ENCODE measurements at regions not wholly inside any gene's neighbourhood (a gene's known extent, or its start where the extent isn't known, plus 50 kb on each side); places are given as distances from the start of the nearest gene placed in this dataset.
"Not testable (repeated sequence)": the region's sequence is repeated elsewhere in the genome, so short reads cannot be mapped to it uniquely, and the experiment has no call there.

- Histone ChIP-seq H3K23ac (ENCODE audit: low read length) (no peak overlapping the region), H2BK15ac (replicated peaks; ENCODE audit: low read depth) (no peak overlapping the region), H2BK5ac (ENCODE audit: low read length) (no peak overlapping the region), H3K79me2 (ENCODE audit: control insufficient read depth, insufficient read depth, low read length) (no peaks in the 10 kb centered on the region), H3K18ac (ENCODE audit: low read length) (no peak overlapping the region), H3K4me2 (ENCODE audit: low read length) (no peak overlapping the region), H3K9ac (ENCODE audit: low read length) (no peak overlapping the region), H2AK5ac (ENCODE audit: low read length) (no peak overlapping the region), H3K27me3 (ENCODE audit: insufficient read depth, low read length, poor library complexity) (no peaks in the 10 kb centered on the region), H3K56ac (ENCODE audit: low read length) (no peak overlapping the region), H4K8ac (ENCODE audit: low read depth, low read length) (no peak overlapping the region), H2BK120ac (ENCODE audit: low read depth, low read length) (no peak overlapping the region), H4K5ac (ENCODE audit: low read length) (no peak overlapping the region), H3K4me1 (ENCODE audit: control insufficient read depth, low read depth, low read length) (no peaks in the 10 kb centered on the region), H3K27ac (ENCODE audit: low read depth, low read length) (no peak overlapping the region), H3K79me1 (ENCODE audit: low read length) (no peaks in the 10 kb centered on the region), H3K4me3 (ENCODE audit: low read length) (no peak overlapping the region), H3K4ac (ENCODE audit: low read depth, low read length) (no peak overlapping the region), H3K36me3 (ENCODE audit: control insufficient read depth, insufficient read depth, low read length) (no peaks in the 10 kb centered on the region)
- no CpG with 5 or more reads among the region's 4 CpGs for WGBS (ENCODE audit: extremely low coverage, insufficient coverage, low lambda C conversion rate)
- DNase-seq = peak; percentile 59
Observed at GRCh38 chr5:118115791-118116190, 872.6 kb downstream of the DTWD2 start.

GRCh38 chr5:118111956-118112355 is 876.4 kb downstream of the DTWD2 start:
- no peak overlapping the region for H2BK5ac ChIP-seq (ENCODE audit: low read length)
- H3K4me1 ChIP-seq (ENCODE audit: control insufficient read depth, low read depth, low read length) = no peaks in the 10 kb centered on the region
- DNase-seq = peak; percentile 50
- no peak overlapping the region for H3K23ac ChIP-seq (ENCODE audit: low read length)
- no peaks in the 10 kb centered on the region for H3K27me3 ChIP-seq (ENCODE audit: insufficient read depth, low read length, poor library complexity)
- H3K79me1 ChIP-seq (ENCODE audit: low read length) = no peaks in the 10 kb centered on the region
- no peak overlapping the region for H3K4ac ChIP-seq (ENCODE audit: low read depth, low read length)
- H2AK5ac ChIP-seq (ENCODE audit: low read length) = no peak overlapping the region
- no peak overlapping the region for H2BK120ac ChIP-seq (ENCODE audit: low read depth, low read length)
- H3K4me2 ChIP-seq (ENCODE audit: low read length) = no peak overlapping the region
- no peaks in the 10 kb centered on the region for H3K79me2 ChIP-seq (ENCODE audit: control insufficient read depth, insufficient read depth, low read length)
- H2BK15ac ChIP-seq (replicated peaks; ENCODE audit: low read depth) = no peak overlapping the region
- H4K5ac ChIP-seq (ENCODE audit: low read length) = no peak overlapping the region
- no CpG with 5 or more reads among the region's 5 CpGs for WGBS (ENCODE audit: extremely low coverage, insufficient coverage, low lambda C conversion rate)
- H3K56ac ChIP-seq (ENCODE audit: low read length) = no peak overlapping the region
- no peak overlapping the region for H3K27ac ChIP-seq (ENCODE audit: low read depth, low read length)
- H3K9ac ChIP-seq (ENCODE audit: low read length) = no peak overlapping the region
- H3K4me3 ChIP-seq (ENCODE audit: low read length) = no peak overlapping the region
- no peaks in the 10 kb centered on the region for H3K36me3 ChIP-seq (ENCODE audit: control insufficient read depth, insufficient read depth, low read length)
- H3K18ac ChIP-seq (ENCODE audit: low read length) = no peak overlapping the region
- H4K8ac ChIP-seq (ENCODE audit: low read depth, low read length) = no peak overlapping the region

GRCh38 chr5:118107246-118107645 is 881.1 kb downstream of the DTWD2 start:
- H3K56ac ChIP-seq (ENCODE audit: low read length); H3K4me1 ChIP-seq (ENCODE audit: control insufficient read depth, low read depth, low read length); H3K27me3 ChIP-seq (ENCODE audit: insufficient read depth, low read length, poor library complexity); H3K79me2 ChIP-seq (ENCODE audit: control insufficient read depth, insufficient read depth, low read length); H3K23ac ChIP-seq (ENCODE audit: low read length); H4K5ac ChIP-seq (ENCODE audit: low read length); H3K4me2 ChIP-seq (ENCODE audit: low read length); H2BK5ac ChIP-seq (ENCODE audit: low read length); H3K4ac ChIP-seq (ENCODE audit: low read depth, low read length); H3K9ac ChIP-seq (ENCODE audit: low read length); H3K79me1 ChIP-seq (ENCODE audit: low read length); H3K36me3 ChIP-seq (ENCODE audit: control insufficient read depth, insufficient read depth, low read length); H4K8ac ChIP-seq (ENCODE audit: low read depth, low read length); H2AK5ac ChIP-seq (ENCODE audit: low read length); H3K18ac ChIP-seq (ENCODE audit: low read length); H2BK120ac ChIP-seq (ENCODE audit: low read depth, low read length); H3K27ac ChIP-seq (ENCODE audit: low read depth, low read length); H2BK15ac ChIP-seq (replicated peaks; ENCODE audit: low read depth); H3K4me3 ChIP-seq (ENCODE audit: low read length): not testable (repeated sequence)
- WGBS (ENCODE audit: extremely low coverage, insufficient coverage, low lambda C conversion rate) = no CpG with 5 or more reads among the region's 3 CpGs
- peak; percentile 70 for DNase-seq

DNA sequence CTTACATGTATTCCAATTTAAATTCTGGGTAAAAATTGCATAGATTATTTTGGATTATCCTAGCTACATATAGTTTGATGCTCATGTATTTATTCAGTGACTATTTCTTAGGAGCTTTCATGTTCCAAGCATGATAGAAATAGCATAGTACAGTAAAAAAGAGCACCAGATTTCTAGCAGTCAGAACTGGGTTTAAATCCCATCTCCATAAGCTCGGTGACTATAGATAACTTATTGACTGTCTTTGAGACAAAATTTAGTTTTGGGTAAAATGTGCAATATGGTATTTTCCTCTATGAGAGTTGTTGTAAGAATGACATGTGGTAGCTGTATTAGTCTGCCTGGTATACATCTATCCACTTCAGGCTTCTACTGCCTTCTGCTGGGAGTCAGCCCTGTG is 889.6 kb downstream of the DTWD2 start:
- no peaks in the 10 kb centered on the region for H3K36me3 ChIP-seq (ENCODE audit: control insufficient read depth, insufficient read depth, low read length)
- no peak overlapping the region for H3K4me2 ChIP-seq (ENCODE audit: low read length)
- H2AK5ac ChIP-seq (ENCODE audit: low read length) = no peak overlapping the region
- no peaks in the 10 kb centered on the region for H3K4me1 ChIP-seq (ENCODE audit: control insufficient read depth, low read depth, low read length)
- no peak overlapping the region for H2BK15ac ChIP-seq (replicated peaks; ENCODE audit: low read depth)
- no peak overlapping the region for H3K4ac ChIP-seq (ENCODE audit: low read depth, low read length)
- H3K27me3 ChIP-seq (ENCODE audit: insufficient read depth, low read length, poor library complexity) = no peaks in the 10 kb centered on the region
- no peak for DNase-seq
- H2BK5ac ChIP-seq (ENCODE audit: low read length) = no peak overlapping the region
- H4K5ac ChIP-seq (ENCODE audit: low read length) = no peak overlapping the region
- no peaks in the 10 kb centered on the region for H3K79me1 ChIP-seq (ENCODE audit: low read length)
- no peak overlapping the region for H3K56ac ChIP-seq (ENCODE audit: low read length)
- H3K27ac ChIP-seq (ENCODE audit: low read depth, low read length) = no peak overlapping the region
- no peak overlapping the region for H3K23ac ChIP-seq (ENCODE audit: low read length)
- no peaks in the 10 kb centered on the region for H3K79me2 ChIP-seq (ENCODE audit: control insufficient read depth, insufficient read depth, low read length)
- H3K4me3 ChIP-seq (ENCODE audit: low read length) = no peak overlapping the region
- H3K9ac ChIP-seq (ENCODE audit: low read length) = no peak overlapping the region
- no peak overlapping the region for H2BK120ac ChIP-seq (ENCODE audit: low read depth, low read length)
- no peak overlapping the region for H3K18ac ChIP-seq (ENCODE audit: low read length)
- no peak overlapping the region for H4K8ac ChIP-seq (ENCODE audit: low read depth, low read length)
- WGBS (ENCODE audit: extremely low coverage, insufficient coverage, low lambda C conversion rate) = no CpG with 5 or more reads among the region's 1 CpG

DNA sequence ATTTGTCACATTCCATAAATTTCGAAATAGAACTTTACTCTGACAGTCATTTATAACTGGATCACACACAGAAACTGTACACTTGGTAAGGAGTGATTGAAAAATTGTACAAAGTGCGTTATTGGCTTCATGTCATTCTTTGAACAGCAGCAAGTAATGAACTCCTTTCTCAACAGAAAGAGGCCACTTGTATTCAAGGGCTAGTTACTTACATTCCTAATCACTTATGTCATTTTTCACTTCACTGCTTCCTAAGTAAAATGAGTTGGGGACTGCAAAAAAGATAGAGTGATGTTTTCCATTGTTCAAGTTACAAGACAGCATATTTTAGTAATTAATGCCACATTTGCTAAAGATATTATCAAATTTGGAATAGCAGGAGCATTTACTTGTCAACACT is 893.2 kb downstream of the DTWD2 start:
- Histone ChIP-seq H2BK15ac (replicated peaks; ENCODE audit: low read depth) (no peak overlapping the region), H3K79me2 (ENCODE audit: control insufficient read depth, insufficient read depth, low read length) (no peaks in the 10 kb centered on the region), H4K5ac (ENCODE audit: low read length) (no peak overlapping the region), H2BK5ac (ENCODE audit: low read length) (no peak overlapping the region), H3K23ac (ENCODE audit: low read length) (no peak overlapping the region), H3K27me3 (ENCODE audit: insufficient read depth, low read length, poor library complexity) (no peaks in the 10 kb centered on the region), H2AK5ac (ENCODE audit: low read length) (no peak overlapping the region), H3K56ac (ENCODE audit: low read length) (no peak overlapping the region), H4K8ac (ENCODE audit: low read depth, low read length) (no peak overlapping the region), H3K4me1 (ENCODE audit: control insufficient read depth, low read depth, low read length) (no peaks in the 10 kb centered on the region), H3K4ac (ENCODE audit: low read depth, low read length) (no peak overlapping the region), H3K27ac (ENCODE audit: low read depth, low read length) (no peak overlapping the region), H3K79me1 (ENCODE audit: low read length) (no peaks in the 10 kb centered on the region), H2BK120ac (ENCODE audit: low read depth, low read length) (no peak overlapping the region), H3K9ac (ENCODE audit: low read length) (no peak overlapping the region), H3K18ac (ENCODE audit: low read length) (no peak overlapping the region), H3K36me3 (ENCODE audit: control insufficient read depth, insufficient read depth, low read length) (no peaks in the 10 kb centered on the region), H3K4me2 (ENCODE audit: low read length) (no peak overlapping the region), H3K4me3 (ENCODE audit: low read length) (no peak overlapping the region)
- no CpG with 5 or more reads among the region's 2 CpGs for WGBS (ENCODE audit: extremely low coverage, insufficient coverage, low lambda C conversion rate)
- peak; percentile 56 for DNase-seq

GRCh38 chr5:118088448-118088847 is 899.9 kb downstream of the DTWD2 start:
- no peak overlapping the region for H3K23ac ChIP-seq (ENCODE audit: low read length)
- DNase-seq = no peak
- H4K8ac ChIP-seq (ENCODE audit: low read depth, low read length) = no peak overlapping the region
- H3K9ac ChIP-seq (ENCODE audit: low read length) = no peak overlapping the region
- no peak overlapping the region for H3K56ac ChIP-seq (ENCODE audit: low read length)
- H4K5ac ChIP-seq (ENCODE audit: low read length) = no peak overlapping the region
- H3K4me3 ChIP-seq (ENCODE audit: low read length) = no peak overlapping the region
- no peaks in the 10 kb centered on the region for H3K4me1 ChIP-seq (ENCODE audit: control insufficient read depth, low read depth, low read length)
- no peak overlapping the region for H3K4me2 ChIP-seq (ENCODE audit: low read length)
- no peaks in the 10 kb centered on the region for H3K36me3 ChIP-seq (ENCODE audit: control insufficient read depth, insufficient read depth, low read length)
- H3K79me2 ChIP-seq (ENCODE audit: control insufficient read depth, insufficient read depth, low read length) = no peaks in the 10 kb centered on the region
- H3K4ac ChIP-seq (ENCODE audit: low read depth, low read length) = no peak overlapping the region
- no peaks in the 10 kb centered on the region for H3K79me1 ChIP-seq (ENCODE audit: low read length)
- H3K27me3 ChIP-seq (ENCODE audit: insufficient read depth, low read length, poor library complexity) = no peaks in the 10 kb centered on the region
- H2BK15ac ChIP-seq (replicated peaks; ENCODE audit: low read depth) = no peak overlapping the region
- H2BK5ac ChIP-seq (ENCODE audit: low read length) = no peak overlapping the region
- no peak overlapping the region for H2AK5ac ChIP-seq (ENCODE audit: low read length)
- no peak overlapping the region for H3K18ac ChIP-seq (ENCODE audit: low read length)
- H3K27ac ChIP-seq (ENCODE audit: low read depth, low read length) = no peak overlapping the region
- no peak overlapping the region for H2BK120ac ChIP-seq (ENCODE audit: low read depth, low read length)
